ELF-1 (cell line): ENCODE measurements at regions not wholly inside any gene's neighbourhood (a gene's known extent, or its start where the extent isn't known, plus 50 kb on each side); places are given as distances from the start of the nearest gene placed in this dataset.
"Not testable (repeated sequence)": the region's sequence is repeated elsewhere in the genome, so short reads cannot be mapped to it uniquely, and the experiment has no call there.

Experiments used
- DNase-seq: peaks from one replicate; pipeline ENCODE4 v3.0.0-alpha.2; 2016; ENCODE audit warnings: low read depth, low spot score

- not testable (repeated sequence) for DNase-seq
These were observed 129.2 kb upstream of the STK26 start for GRCh38 chrX:131893857-131894256.

- no peak for DNase-seq
These were observed 128.1 kb upstream of the STK26 start for GRCh38 chrX:131894995-131895394.

- DNase-seq: no peak
These were observed 127.3 kb upstream of the STK26 start for GRCh38 chrX:131895807-131896206.

- no peak for DNase-seq
These were observed 121.6 kb upstream of the STK26 start for GRCh38 chrX:131901546-131901945.

- peak; percentile 57 for DNase-seq
These were observed 115.4 kb upstream of the STK26 start for GRCh38 chrX:131907488-131908314.

GRCh38 chrX:131910586-131910985, 112.5 kb upstream of the STK26 start:
- DNase-seq: no peak

- no peak for DNase-seq
These were observed 107.6 kb upstream of the STK26 start for GRCh38 chrX:131915488-131915887.

GRCh38 chrX:131917588-131917987, 105.5 kb upstream of the STK26 start:
- DNase-seq: no peak

- no peak for DNase-seq
These were observed 104.3 kb upstream of the STK26 start for GRCh38 chrX:131918839-131919238.

GRCh38 chrX:131923614-131924250, 99.4 kb upstream of the STK26 start:
- no peak for DNase-seq

- DNase-seq: no peak
These were observed 84.4 kb upstream of the STK26 start for GRCh38 chrX:131938749-131939148.

- DNase-seq: no peak
These were observed 81.1 kb upstream of the STK26 start for GRCh38 chrX:131942034-131942433.

- DNase-seq: no peak
These were observed 77.9 kb upstream of the STK26 start for GRCh38 chrX:131944936-131945902.

GRCh38 chrX:131951166-131951565, 71.9 kb upstream of the STK26 start:
- DNase-seq: no peak

- no peak for DNase-seq
These were observed 67.9 kb upstream of the STK26 start for GRCh38 chrX:131955099-131955777.

- DNase-seq: no peak
These were observed 64.4 kb upstream of the STK26 start for GRCh38 chrX:131958724-131959123.

- DNase-seq: no peak
These were observed 52.8 kb upstream of the STK26 start for GRCh38 chrX:131970347-131970746.
